HepG2 (cell line): ENCODE measurements at regions not wholly inside any gene's neighbourhood (a gene's known extent, or its start where the extent isn't known, plus 50 kb on each side); places are given as distances from the start of the nearest gene placed in this dataset.

ENCODE experiments used
- ATAC-seq: fragments of 200-7000 bp; cut with Tn5 transposase; 3 replicates; pipeline ENCODE4 v1.9.1; 2020; ENCODE audit warnings: mild to moderate bottlenecking, moderate library complexity
- BruUV-seq: library from RNA; stranded (reverse); fragments of 400-500 nt; replicated peaks from 2 replicates; lab custom pipeline; 2021; lab: Mats Ljungman, UMichigan
- CTCF ChIA-PET: fragments of 300-600 bp; formaldehyde crosslinking; extraction: SDS; loops from one replicate; lab custom pipeline; 2021; ENCODE audit warnings: low total read pairs, inconsistent platforms, low intra/inter-chr PET ratio; lab: Yijun Ruan, JAX
- POLR2A ChIA-PET: fragments of 350-600 bp; sonication (Branson Sonifier 250); formaldehyde crosslinking; loops from one replicate; lab custom pipeline; 2020; ENCODE audit warnings: antibody characterized with exemption, inconsistent platforms; lab: Yijun Ruan, JAX
- DNase-seq: peaks from one replicate; pipeline ENCODE4 v3.0.0-alpha.2; 2015; ENCODE audit warnings: low spot score
- FAIRE-seq: peaks from 3 replicates; lab custom pipeline; 2011; peaks lifted over from hg19 to GRCh38; lab: Jason Lieb, UNC
- H2AFZ ChIP-seq: one replicate; pipeline ENCODE4 v1.6.1; 2011; ENCODE audit warnings: low read length, inconsistent platforms
- H3K27ac ChIP-seq: fragments of 300-600 bp; 3 replicates; pipeline ENCODE4 v1.8.0; 2011; ENCODE audit warnings: mixed run types, mild to moderate bottlenecking, mixed read lengths, low read length, inconsistent platforms; ENCODE audit not compliant: insufficient read depth; ENCODE audit errors: extremely low read length
- H3K27me3 ChIP-seq, 2 experiments: fragments of 200-600 bp in 1 of 2; 2 replicates in 1 of 2; 3 replicates in 1 of 2; pipeline versions ENCODE4 v1.6.0 to v1.8.0; 2011; ENCODE audit warnings: low read length in 2 of 2, mild to moderate bottlenecking in 2 of 2, moderate library complexity in 2 of 2, inconsistent platforms in 1 of 2; ENCODE audit not compliant: insufficient read depth in 2 of 2, control insufficient read depth in 1 of 2
- H3K36me3 ChIP-seq, 2 experiments: fragments of 200-600 bp in 1 of 2; replicated peaks in 1 of 2; 2 replicates in 1 of 2; 3 replicates in 1 of 2; pipeline versions ENCODE4 v1.5.1 to v1.8.0; 2011; ENCODE audit warnings: low read length in 2 of 2, inconsistent platforms in 1 of 2; ENCODE audit not compliant: insufficient read depth in 2 of 2, control insufficient read depth in 1 of 2
- H3K4me1 ChIP-seq: 2 replicates; pipeline ENCODE4 v1.5.1; 2012; ENCODE audit warnings: low read length, inconsistent platforms; ENCODE audit not compliant: insufficient read depth
- H3K4me2 ChIP-seq: 2 replicates; pipeline ENCODE4 v1.6.0; 2011; ENCODE audit warnings: low read depth, low read length, inconsistent platforms
- H3K4me3 ChIP-seq, 3 experiments: fragments of 200-600 bp in 1 of 3; sonication (generic), shearing (Covaris generic) in 1 of 3; replicated peaks in 1 of 3; 2 replicates each; pipeline ENCODE4 v1.5.1; 2011 to 2016; ENCODE audit warnings: low read length in 3 of 3, inconsistent platforms in 2 of 3, low read depth in 2 of 3, mild to moderate bottlenecking in 2 of 3, control low read depth in 1 of 3, mixed read lengths in 1 of 3; ENCODE audit not compliant: insufficient read depth in 1 of 3
- H3K79me2 ChIP-seq: one replicate; pipeline ENCODE4 v1.6.1; 2011; ENCODE audit warnings: low read length, inconsistent platforms; ENCODE audit not compliant: insufficient read depth
- H3K9ac ChIP-seq: 2 replicates; pipeline ENCODE4 v1.6.0; 2011; ENCODE audit warnings: mild to moderate bottlenecking, low read depth, low read length, inconsistent platforms; ENCODE audit not compliant: insufficient read depth
- H3K9me3 ChIP-seq: 2 replicates; pipeline ENCODE4 v1.5.1; 2012; ENCODE audit warnings: mild to moderate bottlenecking, low read length
- H4K20me1 ChIP-seq: 2 replicates; pipeline ENCODE4 v1.6.0; 2011; ENCODE audit warnings: inconsistent platforms, mild to moderate bottlenecking, low read length, moderate library complexity; ENCODE audit not compliant: insufficient read depth
- ARID5B ChIP-seq: IDR thresholded peaks from 2 replicates; pipeline ENCODE4 v1.4.0; 2020; ENCODE audit warnings: mild to moderate bottlenecking, missing genetic modification reagents
- ARNTL ChIP-seq: sonication (generic); formaldehyde crosslinking; IDR thresholded peaks from 2 replicates; pipeline ENCODE4 v1.4.0; 2020; ENCODE audit warnings: mild to moderate bottlenecking, missing genetic modification reagents
- ATF1 ChIP-seq: IDR thresholded peaks from 2 replicates; pipeline ENCODE4 v1.6.1; 2016; ENCODE audit warnings: mild to moderate bottlenecking, control low read depth
- DMAP1 ChIP-seq: IDR thresholded peaks from 2 replicates; pipeline ENCODE4 v1.6.1; 2016
- GLI4 ChIP-seq: sonication (generic); formaldehyde crosslinking; IDR thresholded peaks from 2 replicates; pipeline ENCODE4 v1.5.1; 2020; ENCODE audit warnings: missing genetic modification reagents, mild to moderate bottlenecking, moderate library complexity, borderline replicate concordance
- HNF4G ChIP-seq, 2 experiments: sonication (generic) in 1 of 2; formaldehyde crosslinking in 1 of 2; IDR thresholded peaks; 2 replicates each; pipeline versions ENCODE4 v1.4.0 to v1.6.1; 2011 to 2020; ENCODE audit warnings: borderline replicate concordance in 2 of 2, low read depth in 2 of 2, mild to moderate bottlenecking in 2 of 2, low read length in 1 of 2, missing genetic modification reagents in 1 of 2, moderate library complexity in 1 of 2
- KDM6A ChIP-seq: IDR thresholded peaks from 2 replicates; pipeline ENCODE4 v1.6.1; 2016; ENCODE audit warnings: low read depth
- RFX5 ChIP-seq: IDR thresholded peaks from 2 replicates; pipeline ENCODE4 v1.6.1; 2011; ENCODE audit warnings: low read depth, low read length, improper control_type of control experiment
- SIN3A ChIP-seq: IDR thresholded peaks from 2 replicates; pipeline ENCODE4 v1.6.1; 2011; ENCODE audit warnings: low read depth, mild to moderate bottlenecking, control low read depth, low read length, borderline replicate concordance
- ZFP1 ChIP-seq: IDR thresholded peaks from 2 replicates; pipeline ENCODE4 v1.6.1; 2016
- ZNF160 ChIP-seq: sonication (generic); formaldehyde crosslinking; IDR thresholded peaks from 2 replicates; pipeline ENCODE4 v1.8.0; 2022; ENCODE audit warnings: mild to moderate bottlenecking, inconsistent platforms, missing genetic modification reagents
- ZNF331 ChIP-seq: sonication (generic); formaldehyde crosslinking; IDR thresholded peaks from 2 replicates; pipeline ENCODE4 v1.4.0; 2020; ENCODE audit warnings: missing genetic modification reagents
- ZNF740 ChIP-seq: sonication (generic); formaldehyde crosslinking; IDR thresholded peaks from 2 replicates; pipeline ENCODE4 v1.4.0; 2020; ENCODE audit warnings: missing genetic modification reagents
- ZNF800 ChIP-seq: sonication (generic); formaldehyde crosslinking; IDR thresholded peaks from 2 replicates; pipeline ENCODE4 v1.4.0; 2020; ENCODE audit warnings: missing genetic modification reagents
- WGBS: methylation state at CpG from one replicate; pipeline ENCODE4 v1.1.6; 2017; ENCODE audit warnings: low lambda C conversion rate; 5-methylcytosine and 5-hydroxymethylcytosine counted together
- in situ Hi-C: cut with HindIII; loops from 2 replicates; pipeline ENCODE4 v1.10.0; 2017; ENCODE audit warnings: low pct_unique_long_range_greater_than_20kb; ENCODE audit not compliant: extremely low pct_ligation_motif_present
- intact Hi-C: fragments of 100-400 bp; cut with micrococcal nuclease; formaldehyde crosslinking; loops from one replicate; pipeline ENCODE4 v1.10.0; 2022; ENCODE audit not compliant: unreplicated experiment
- TF ChIP-seq, protein P1 (sequence below): IDR thresholded peaks from 2 replicates; pipeline ENCODE4 v1.6.1; 2012; ENCODE audit warnings: low read length, improper control_type of control experiment

GRCh38 chr3:102544741-102545140 lies 109.9 kb downstream of the ZPLD1 start:
- Histone ChIP-seq H2AFZ (no peak overlapping the region), H3K27ac (no peak overlapping the region), H3K36me3 (no peaks in the 10 kb centered on the region), H4K20me1 (no peaks in the 10 kb centered on the region), H3K4me3 (no peak overlapping the region), H3K79me2 (no peaks in the 10 kb centered on the region), H3K4me1 (no peaks in the 10 kb centered on the region), H3K9ac (no peak overlapping the region), H3K9me3 (no peaks in the 10 kb centered on the region), H3K4me2 (no peak overlapping the region), H3K27me3 (no peaks in the 10 kb centered on the region)
- CTCF ChIA-PET = no interaction called here
- POLR2A ChIA-PET = no interaction called here
- ATAC-seq = no peak
- no peak for DNase-seq
- FAIRE-seq = no peak
- WGBS = 42% methylated on average over 6 of the region's 6 CpGs
- intact Hi-C loops (no loop called here), in situ Hi-C loops (no loop called here)
- BruUV-seq = no TSS peak
- TF ChIP-seq ZNF331 (CRISPR knock-in tag) = no peak
- no peak for TF ChIP-seq ATF1
- no peak for TF ChIP-seq ZNF160 (CRISPR knock-in tag)
- TF ChIP-seq ZNF740 = no peak
- TF ChIP-seq, protein P1, sequence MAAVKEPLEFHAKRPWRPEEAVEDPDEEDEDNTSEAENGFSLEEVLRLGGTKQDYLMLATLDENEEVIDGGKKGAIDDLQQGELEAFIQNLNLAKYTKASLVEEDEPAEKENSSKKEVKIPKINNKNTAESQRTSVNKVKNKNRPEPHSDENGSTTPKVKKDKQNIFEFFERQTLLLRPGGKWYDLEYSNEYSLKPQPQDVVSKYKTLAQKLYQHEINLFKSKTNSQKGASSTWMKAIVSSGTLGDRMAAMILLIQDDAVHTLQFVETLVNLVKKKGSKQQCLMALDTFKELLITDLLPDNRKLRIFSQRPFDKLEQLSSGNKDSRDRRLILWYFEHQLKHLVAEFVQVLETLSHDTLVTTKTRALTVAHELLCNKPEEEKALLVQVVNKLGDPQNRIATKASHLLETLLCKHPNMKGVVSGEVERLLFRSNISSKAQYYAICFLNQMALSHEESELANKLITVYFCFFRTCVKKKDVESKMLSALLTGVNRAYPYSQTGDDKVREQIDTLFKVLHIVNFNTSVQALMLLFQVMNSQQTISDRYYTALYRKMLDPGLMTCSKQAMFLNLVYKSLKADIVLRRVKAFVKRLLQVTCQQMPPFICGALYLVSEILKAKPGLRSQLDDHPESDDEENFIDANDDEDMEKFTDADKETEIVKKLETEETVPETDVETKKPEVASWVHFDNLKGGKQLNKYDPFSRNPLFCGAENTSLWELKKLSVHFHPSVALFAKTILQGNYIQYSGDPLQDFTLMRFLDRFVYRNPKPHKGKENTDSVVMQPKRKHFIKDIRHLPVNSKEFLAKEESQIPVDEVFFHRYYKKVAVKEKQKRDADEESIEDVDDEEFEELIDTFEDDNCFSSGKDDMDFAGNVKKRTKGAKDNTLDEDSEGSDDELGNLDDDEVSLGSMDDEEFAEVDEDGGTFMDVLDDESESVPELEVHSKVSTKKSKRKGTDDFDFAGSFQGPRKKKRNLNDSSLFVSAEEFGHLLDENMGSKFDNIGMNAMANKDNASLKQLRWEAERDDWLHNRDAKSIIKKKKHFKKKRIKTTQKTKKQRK = no peak
- TF ChIP-seq ZFP1 = no peak
- TF ChIP-seq GLI4 (CRISPR knock-in tag) = no peak
- no peak for TF ChIP-seq RFX5
- TF ChIP-seq ARNTL (CRISPR knock-in tag) = no peak
- TF ChIP-seq DMAP1 = no peak
- no peak for TF ChIP-seq ARID5B (CRISPR knock-in tag)
- no peak for TF ChIP-seq HNF4G (IDR thresholded peaks at IDR 0.05; ENCODE audit: borderline replicate concordance, low read depth, low read length)
- no peak for TF ChIP-seq HNF4G (CRISPR knock-in tag; IDR thresholded peaks at IDR 0.05; ENCODE audit: borderline replicate concordance, low read depth)
- no peak for TF ChIP-seq KDM6A (CRISPR knock-in tag)
- TF ChIP-seq ZNF800 (CRISPR knock-in tag) = no peak
- no peak for TF ChIP-seq SIN3A
